RKO (cell line): ENCODE measurements at regions not wholly inside any gene's neighbourhood (a gene's known extent, or its start where the extent isn't known, plus 50 kb on each side); places are given as distances from the start of the nearest gene placed in this dataset.
"Not testable (repeated sequence)": the region's sequence is repeated elsewhere in the genome, so short reads cannot be mapped to it uniquely, and the experiment has no call there.

ENCODE experiments used
- DNase-seq: peaks from one replicate; pipeline ENCODE4 v3.0.0-alpha.2; 2016; ENCODE audit warnings: low spot score

- DNase-seq: no peak
Observed at GRCh38 chr7:73918926-73919693, 58.2 kb downstream of the TMEM270 start.

- no peak for DNase-seq
Observed at GRCh38 chr7:73919694-73920375, 58.9 kb downstream of the TMEM270 start.

GRCh38 chr7:73920406-73921134, 59.6 kb downstream of the TMEM270 start:
- no peak for DNase-seq

- DNase-seq: no peak
Observed at GRCh38 chr7:73921623-73922528, 60.9 kb downstream of the TMEM270 start.

GRCh38 chr7:73928644-73929043, 67.7 kb downstream of the TMEM270 start:
- not testable (repeated sequence) for DNase-seq

GRCh38 chr7:73931502-73931901, 70.5 kb downstream of the TMEM270 start:
- no peak for DNase-seq

GRCh38 chr7:73932364-73932763, 71.4 kb downstream of the TMEM270 start:
- no peak for DNase-seq

DNA sequence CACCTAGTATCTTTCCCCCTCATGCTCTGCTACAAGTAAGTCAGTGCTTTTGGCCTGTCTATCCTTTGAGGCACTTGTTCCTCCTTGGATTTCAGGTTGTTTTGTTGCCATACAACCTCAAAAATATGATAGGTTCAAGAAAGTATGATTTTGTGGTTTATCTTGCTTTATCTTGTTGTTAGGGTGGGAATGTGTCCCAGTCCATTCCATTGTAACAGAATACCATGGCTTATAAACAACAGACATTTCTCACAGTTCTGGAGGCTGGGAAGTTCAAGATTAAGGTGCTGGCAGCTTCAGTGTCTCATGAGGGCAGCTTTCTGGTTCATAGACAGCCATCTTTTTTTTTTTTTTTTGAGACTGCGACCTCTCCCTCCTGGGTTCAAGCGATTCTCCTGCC, 72.1 kb downstream of the TMEM270 start:
- no peak for DNase-seq

DNA sequence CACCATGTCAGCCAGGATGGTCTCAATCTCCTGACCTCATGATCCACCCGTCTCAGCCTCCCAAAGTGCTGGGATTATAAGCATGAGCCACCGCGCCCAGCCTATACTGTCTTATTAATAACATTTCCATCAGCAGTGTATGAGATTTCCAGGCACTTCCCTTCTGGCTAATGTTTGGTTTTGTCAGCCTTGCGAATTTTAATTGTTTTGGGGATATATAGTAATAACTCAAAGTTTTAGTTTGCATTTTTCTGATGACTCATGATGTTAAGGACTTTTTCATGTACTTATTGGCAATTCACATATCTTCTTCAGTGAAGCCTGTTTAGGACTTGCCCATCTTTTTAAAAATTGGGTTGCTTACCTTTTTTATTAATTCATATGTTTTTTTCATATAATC, 76.0 kb downstream of the TMEM270 start:
- no peak for DNase-seq

- DNase-seq: not testable (repeated sequence)
Observed at GRCh38 chr7:73937650-73938049, 76.7 kb downstream of the TMEM270 start.

DNA sequence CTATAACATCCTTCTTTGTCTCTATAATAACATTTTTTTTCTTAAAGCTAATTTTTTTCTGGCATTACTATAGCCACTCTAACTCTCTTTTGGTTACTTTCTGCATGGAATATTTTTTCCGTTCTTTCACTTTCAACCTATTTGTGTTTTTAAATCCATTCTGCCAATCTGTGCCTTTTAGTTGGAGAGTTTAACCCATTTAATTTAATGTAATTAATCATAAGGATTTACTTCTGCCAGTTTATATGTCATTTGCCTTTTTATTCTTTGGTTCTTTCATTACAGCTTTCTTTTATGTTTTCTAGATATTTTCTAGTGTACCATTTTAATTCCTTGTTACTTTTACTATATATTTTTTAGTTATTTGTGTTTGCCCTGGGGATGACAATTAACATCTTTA, 78.6 kb downstream of the TMEM270 start:
- no peak for DNase-seq

GRCh38 chr7:73940701-73941238, 79.8 kb downstream of the TMEM270 start:
- no peak for DNase-seq

DNA sequence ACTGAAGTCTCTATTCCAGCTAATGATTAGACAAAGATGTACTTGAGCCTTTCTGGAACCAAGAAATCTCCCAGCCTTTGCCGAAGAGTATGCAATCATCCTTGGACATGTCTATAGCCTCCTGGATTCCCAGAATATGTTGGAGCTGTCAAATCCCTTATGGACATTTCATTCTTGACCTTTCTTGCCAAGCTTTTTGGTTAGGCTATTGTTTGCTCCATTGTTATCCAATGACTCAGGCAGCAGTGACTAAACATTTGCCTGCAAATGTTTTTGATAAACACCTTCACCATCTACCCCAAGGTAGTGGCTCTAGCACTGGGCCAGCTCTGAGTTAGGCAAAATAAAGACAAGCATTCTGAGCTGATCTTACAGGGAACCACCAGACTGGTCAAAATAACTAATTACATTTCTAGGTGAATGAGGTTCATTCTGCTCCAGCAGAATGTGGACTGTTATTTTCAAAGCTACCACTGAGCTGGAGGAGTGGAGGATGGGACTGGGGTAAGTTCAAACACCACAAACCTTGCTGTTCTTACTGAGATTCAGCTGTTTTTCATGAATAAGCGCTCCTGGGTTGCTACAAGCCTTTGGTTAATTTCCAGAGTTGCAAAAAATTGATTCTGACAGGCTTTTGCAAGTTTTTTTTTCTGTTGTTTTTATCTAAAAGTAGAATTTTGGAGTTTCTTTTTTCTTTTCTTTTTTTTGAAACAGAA, 81.0 kb downstream of the TMEM270 start:
- peak; percentile 9 for DNase-seq

DNA sequence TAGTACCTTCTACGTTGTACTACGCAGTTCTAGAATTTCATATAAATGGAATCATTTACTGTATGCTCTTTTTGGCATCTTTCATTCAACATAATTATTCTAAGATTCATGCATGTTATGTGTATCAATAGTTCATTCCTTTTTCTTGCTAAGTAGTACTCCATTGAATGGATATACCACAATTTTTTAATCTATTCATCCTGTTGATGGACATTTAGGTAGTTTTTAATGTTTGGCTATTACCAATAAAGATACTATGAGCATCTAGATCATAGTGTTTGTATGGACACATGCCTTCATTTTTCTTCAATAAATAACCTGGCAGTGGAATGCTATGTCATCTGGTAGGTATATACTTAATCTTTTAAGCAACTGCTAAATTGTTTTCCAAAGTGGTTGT, 83.0 kb upstream of the ELN start:
- DNase-seq: no peak

- no peak for DNase-seq
Observed at GRCh38 chr7:73948287-73948686, 79.7 kb upstream of the ELN start.

GRCh38 chr7:73952266-73952665, 75.7 kb upstream of the ELN start:
- no peak for DNase-seq

- DNase-seq: no peak
Observed at GRCh38 chr7:73954181-73954580, 73.8 kb upstream of the ELN start.

DNA sequence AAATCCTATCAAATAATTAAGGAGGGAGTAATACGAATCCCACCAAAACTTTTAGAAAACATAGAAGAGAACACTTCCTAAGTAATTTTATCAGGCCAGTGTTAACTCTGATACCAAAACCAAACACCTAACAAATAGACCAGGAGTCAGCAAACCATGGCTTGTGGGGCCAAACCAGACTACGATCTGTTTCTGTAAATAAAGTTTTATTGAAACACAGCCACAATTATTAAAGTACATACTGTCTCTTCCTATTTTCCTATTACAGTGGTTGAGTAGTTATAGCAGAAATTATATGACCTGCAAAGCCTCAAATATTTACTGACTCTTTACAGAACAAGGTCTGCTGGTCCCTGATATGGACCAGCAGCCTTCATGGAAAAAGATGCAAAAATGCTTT, 73.1 kb upstream of the ELN start:
- no peak for DNase-seq

GRCh38 chr7:73960548-73960947, 67.4 kb upstream of the ELN start:
- DNase-seq: no peak

DNA sequence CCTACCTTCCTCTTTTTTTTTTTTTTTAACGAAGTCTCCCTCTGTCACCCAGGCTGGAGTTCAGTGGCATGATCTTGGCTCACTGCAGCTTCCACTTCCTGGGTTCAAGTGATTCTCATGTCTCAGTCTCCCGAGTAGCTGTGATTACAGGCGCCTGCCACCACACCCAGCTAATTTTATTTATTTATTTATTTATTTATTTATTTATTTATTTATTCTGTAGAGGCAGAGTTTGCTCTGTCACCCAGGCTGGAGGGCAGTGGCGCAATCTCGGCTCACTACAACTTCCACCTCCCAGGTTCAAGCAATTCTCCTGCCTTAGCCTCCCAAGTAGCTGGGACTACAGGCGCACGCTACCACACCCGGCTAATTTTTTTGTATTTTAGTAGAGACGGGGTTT, 66.0 kb upstream of the ELN start:
- DNase-seq: not testable (repeated sequence)

DNA sequence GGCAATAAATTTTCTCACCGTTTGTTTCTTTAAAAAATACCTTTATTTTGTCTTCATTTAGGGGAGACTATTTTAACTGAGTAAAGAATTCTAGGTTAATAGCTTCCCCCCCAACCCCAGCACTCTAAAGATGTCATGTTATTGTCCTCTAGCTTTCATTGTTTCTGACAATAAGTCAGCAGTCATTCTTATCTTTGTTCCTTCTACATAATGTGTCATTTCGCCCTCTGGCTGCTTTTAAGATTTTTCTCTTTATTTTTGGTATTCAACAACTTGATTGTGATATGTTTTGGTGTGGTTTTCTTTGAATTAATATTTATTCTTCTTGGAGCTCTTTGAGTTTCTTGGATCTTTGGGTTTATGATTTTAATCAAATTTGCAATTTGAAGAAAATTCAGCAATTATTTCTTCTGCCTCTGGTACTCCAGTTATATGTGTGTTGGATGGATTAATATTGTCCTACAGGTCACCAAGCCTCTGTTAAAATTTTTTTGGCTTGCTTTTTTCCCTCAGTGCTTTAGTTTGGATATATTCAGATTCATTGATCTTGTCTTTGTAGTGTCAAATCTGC, 64.6 kb upstream of the ELN start:
- DNase-seq: no peak
